DND-41 (cell line): ENCODE measurements at regions not wholly inside any gene's neighbourhood (a gene's known extent, or its start where the extent isn't known, plus 50 kb on each side); places are given as distances from the start of the nearest gene placed in this dataset.

Source experiments
- ATAC-seq: fragments of 200-7000 bp; cut with Tn5 transposase; 3 replicates; pipeline ENCODE4 v1.9.1; 2021; ENCODE audit warnings: low read depth; ENCODE audit not compliant: insufficient read depth
- DNase-seq: peaks from one replicate; pipeline ENCODE4 v3.0.0-alpha.2; 2020
- H2AFZ ChIP-seq: 2 replicates; pipeline ENCODE4 v1.6.0; 2012; ENCODE audit warnings: low read depth, low read length
- H3K27ac ChIP-seq: 2 replicates; pipeline ENCODE4 v1.5.1; 2012; ENCODE audit warnings: low read length, inconsistent platforms
- H3K27me3 ChIP-seq: fragments of 200-600 bp; sonication (generic); 2 replicates; pipeline ENCODE4 v1.6.0; 2012; ENCODE audit warnings: low read length, mild to moderate bottlenecking, inconsistent platforms; ENCODE audit not compliant: insufficient read depth, poor library complexity
- H3K36me3 ChIP-seq: 2 replicates; pipeline ENCODE4 v1.5.1; 2012; ENCODE audit warnings: low read length, inconsistent platforms; ENCODE audit not compliant: insufficient read depth
- H3K4me1 ChIP-seq: 2 replicates; pipeline ENCODE4 v1.5.1; 2012; ENCODE audit warnings: mild to moderate bottlenecking, low read length; ENCODE audit not compliant: insufficient read depth
- H3K4me2 ChIP-seq: 2 replicates; pipeline ENCODE4 v1.6.0; 2012; ENCODE audit warnings: mild to moderate bottlenecking, moderate library complexity, low read length, inconsistent platforms; ENCODE audit not compliant: insufficient read depth
- H3K4me3 ChIP-seq, 2 experiments: fragments of 200-600 bp in 1 of 2; shearing (Covaris generic) in 1 of 2; 2 replicates each; pipeline ENCODE4 v1.5.1; 2012 to 2016; ENCODE audit warnings: inconsistent platforms in 2 of 2, low read length in 2 of 2, mild to moderate bottlenecking in 2 of 2, low read depth in 1 of 2, moderate library complexity in 1 of 2
- H3K79me2 ChIP-seq: 2 replicates; pipeline ENCODE4 v1.6.0; 2012; ENCODE audit warnings: low read length, inconsistent platforms; ENCODE audit not compliant: insufficient read depth
- H3K9ac ChIP-seq: 2 replicates; pipeline ENCODE4 v1.6.0; 2012; ENCODE audit warnings: low read depth, mild to moderate bottlenecking, inconsistent platforms, low read length, moderate library complexity
- H3K9me3 ChIP-seq: 2 replicates; pipeline ENCODE4 v1.5.1; 2012; ENCODE audit warnings: low read length, moderate library complexity, mild to moderate bottlenecking, inconsistent platforms; ENCODE audit not compliant: insufficient read depth, severe bottlenecking
- H4K20me1 ChIP-seq: 2 replicates; pipeline ENCODE4 v1.6.0; 2012; ENCODE audit warnings: low read length; ENCODE audit not compliant: insufficient read depth
- CTCF ChIP-seq: IDR thresholded peaks from 2 replicates; pipeline ENCODE4 v1.5.1; 2012; ENCODE audit warnings: borderline replicate concordance, low read length, moderate library complexity, mild to moderate bottlenecking; ENCODE audit not compliant: poor library complexity, severe bottlenecking; ENCODE audit errors: extremely low read depth
- EZH2 ChIP-seq: IDR thresholded peaks from 3 replicates; pipeline ENCODE4 v1.6.1; 2012; ENCODE audit warnings: borderline replicate concordance, low read depth, mild to moderate bottlenecking, moderate library complexity, low read length, inconsistent platforms; ENCODE audit not compliant: severe bottlenecking

GRCh38 chr16:49027420-49027819 is 254.2 kb downstream of the CBLN1 start:
- H4K20me1 ChIP-seq = no peaks in the 10 kb centered on the region
- H3K9ac ChIP-seq = no peak overlapping the region
- no peaks in the 10 kb centered on the region for H3K9me3 ChIP-seq
- H3K36me3 ChIP-seq = no peaks in the 10 kb centered on the region
- DNase-seq (no peak), ATAC-seq (no peak)
- H3K4me1 ChIP-seq = no peaks in the 10 kb centered on the region
- no peak overlapping the region for H3K27ac ChIP-seq
- H3K27me3 ChIP-seq = no peaks in the 10 kb centered on the region
- H3K79me2 ChIP-seq = no peaks in the 10 kb centered on the region
- TF ChIP-seq EZH2 (no peak), CTCF (no peak)
- no peak overlapping the region for H2AFZ ChIP-seq
- H3K4me2 ChIP-seq = no peak overlapping the region
- no peak overlapping the region for H3K4me3 ChIP-seq

DNA sequence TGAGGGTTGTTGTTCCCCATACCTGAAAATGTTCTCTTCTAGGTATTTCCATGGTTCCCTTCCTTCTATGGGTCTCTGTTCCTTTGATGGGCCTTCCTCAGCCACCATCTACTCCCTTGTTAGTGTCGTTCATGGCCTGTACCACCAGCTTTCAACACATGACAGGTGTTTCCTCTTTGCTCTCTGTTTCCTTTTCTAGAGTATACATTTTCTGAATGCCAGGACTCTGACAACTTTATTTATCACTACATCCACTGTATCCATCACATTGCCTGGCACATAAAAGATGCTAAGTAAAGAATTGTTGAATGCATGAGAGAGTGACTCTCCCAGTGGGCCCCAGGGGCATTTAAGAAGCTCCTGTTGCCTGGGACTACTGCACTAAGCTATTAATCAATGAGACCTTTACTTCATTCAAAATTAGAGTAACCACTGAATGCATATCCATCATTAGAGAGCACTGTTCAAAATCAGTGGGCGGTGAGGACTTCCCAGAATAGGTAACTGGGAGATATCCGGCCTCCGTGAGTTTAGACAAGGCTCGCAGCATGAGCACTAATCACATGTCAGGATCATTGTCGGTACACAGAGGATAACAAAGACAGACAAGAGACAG is 255.0 kb downstream of the CBLN1 start:
- H3K4me1 ChIP-seq = no peaks in the 10 kb centered on the region
- H3K9ac ChIP-seq = no peak overlapping the region
- TF ChIP-seq EZH2 (no peak), CTCF (no peak)
- no peak for DNase-seq
- no peak overlapping the region for H3K4me2 ChIP-seq
- H3K9me3 ChIP-seq = no peaks in the 10 kb centered on the region
- H3K27me3 ChIP-seq = no peaks in the 10 kb centered on the region
- H3K36me3 ChIP-seq = no peaks in the 10 kb centered on the region
- no peak overlapping the region for H3K4me3 ChIP-seq
- H3K27ac ChIP-seq = no peak overlapping the region
- H3K79me2 ChIP-seq = no peaks in the 10 kb centered on the region
- no peak for ATAC-seq
- no peaks in the 10 kb centered on the region for H4K20me1 ChIP-seq
- no peak overlapping the region for H2AFZ ChIP-seq

DNA sequence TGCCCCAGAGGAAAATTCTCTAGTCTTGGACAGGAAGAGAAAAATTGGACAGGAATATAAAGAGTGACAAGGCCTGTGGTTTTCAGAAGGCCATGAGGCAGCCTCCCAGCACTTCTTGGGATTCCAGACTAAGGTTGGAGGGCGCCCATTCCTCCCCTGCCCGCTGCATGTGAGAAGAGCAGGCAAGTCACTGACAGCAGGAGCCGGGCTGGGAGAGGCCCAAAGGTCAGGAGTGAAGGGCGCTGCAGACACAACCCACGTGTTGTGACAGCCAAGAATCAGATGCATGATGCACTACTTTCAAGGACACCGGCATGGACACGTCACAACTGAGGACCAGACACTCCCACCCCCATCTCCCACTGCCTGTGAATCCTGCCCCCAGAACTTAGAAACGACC is 256.7 kb downstream of the CBLN1 start:
- H2AFZ ChIP-seq = no peak overlapping the region
- no peaks in the 10 kb centered on the region for H3K27me3 ChIP-seq
- no peak overlapping the region for H3K4me2 ChIP-seq
- H3K27ac ChIP-seq = no peak overlapping the region
- H3K9me3 ChIP-seq = no peaks in the 10 kb centered on the region
- H3K79me2 ChIP-seq = no peaks in the 10 kb centered on the region
- H3K9ac ChIP-seq = no peak overlapping the region
- TF ChIP-seq EZH2 = no peak
- no peak for TF ChIP-seq CTCF
- DNase-seq = no peak
- H3K36me3 ChIP-seq = no peaks in the 10 kb centered on the region
- no peaks in the 10 kb centered on the region for H3K4me1 ChIP-seq
- no peak overlapping the region for H3K4me3 ChIP-seq
- no peaks in the 10 kb centered on the region for H4K20me1 ChIP-seq
- ATAC-seq = no peak

DNA sequence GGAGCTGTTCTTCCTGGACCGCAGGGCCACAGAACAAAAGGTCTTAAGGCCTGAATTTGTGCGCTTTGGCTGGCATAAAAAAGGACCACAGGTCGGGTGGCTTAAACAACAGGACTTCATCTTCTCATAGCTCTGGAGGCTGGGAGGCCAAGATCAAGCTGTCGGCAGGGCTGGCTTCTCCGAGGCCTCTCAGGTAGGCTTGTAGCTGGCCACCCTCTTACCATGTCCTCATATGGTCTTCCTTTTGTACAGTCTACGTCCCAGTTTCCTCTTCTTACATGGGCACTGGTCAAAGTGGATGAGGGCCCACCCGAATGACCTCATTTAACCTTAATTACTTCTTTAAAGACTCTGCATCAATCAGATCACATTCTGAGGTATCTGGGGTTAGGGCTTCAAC is 257.6 kb downstream of the CBLN1 start:
- Histone ChIP-seq H3K4me2 (no peak overlapping the region), H3K27me3 (no peaks in the 10 kb centered on the region), H4K20me1 (no peaks in the 10 kb centered on the region), H3K4me1 (no peaks in the 10 kb centered on the region), H3K36me3 (no peaks in the 10 kb centered on the region), H2AFZ (no peak overlapping the region), H3K9ac (no peak overlapping the region), H3K79me2 (no peaks in the 10 kb centered on the region), H3K4me3 (no peak overlapping the region), H3K27ac (no peak overlapping the region), H3K9me3 (no peaks in the 10 kb centered on the region)
- DNase-seq (no peak), ATAC-seq (no peak)
- TF ChIP-seq EZH2 (no peak), CTCF (no peak)
